Upper lobe of left lung (tissue), 6 donors: ENCODE measurements at regions not wholly inside any gene's neighbourhood (a gene's known extent, or its start where the extent isn't known, plus 50 kb on each side); places are given as distances from the start of the nearest gene placed in this dataset.

Experiments used
- ATAC-seq, 2 donors: fragments of 200-7000 bp; cut with Tn5 transposase; one replicate each; pipeline ENCODE4 v1.9.1; 2022; ENCODE audit warnings: mild to moderate bottlenecking in 2 of 2, moderate library complexity in 2 of 2; ENCODE audit not compliant: low FRiP score in 2 of 2
- DNase-seq, 2 donors: peaks; one replicate each; pipeline ENCODE4 v3.0.0-alpha.2; 2019 to 2020
- H3K27ac ChIP-seq, 4 donors: fragments of 200-600 bp; sonication (generic); one replicate each; pipeline ENCODE4 v1.5.1; 2016 to 2019
- H3K27me3 ChIP-seq, 4 donors: fragments of 200-600 bp; sonication (generic); one replicate each; pipeline ENCODE4 v1.5.1; 2017 to 2019
- H3K36me3 ChIP-seq, 4 donors: fragments of 200-600 bp; sonication (generic); one replicate each; pipeline ENCODE4 v1.5.1; 2016 to 2019
- H3K4me1 ChIP-seq, 4 donors: fragments of 200-600 bp; sonication (generic); one replicate each; pipeline ENCODE4 v1.5.1; 2018 to 2019
- H3K4me3 ChIP-seq, 4 donors: fragments of 200-600 bp; sonication (generic); one replicate each; pipeline ENCODE4 v1.5.1; 2017 to 2019; ENCODE audit warnings: mild to moderate bottlenecking in 2 of 4, moderate library complexity in 1 of 4
- H3K9me3 ChIP-seq, 4 donors: fragments of 200-600 bp; sonication (generic); one replicate each; pipeline ENCODE4 v1.5.1; 2018 to 2019
- EP300 ChIP-seq, 4 donors: sonication (generic); formaldehyde crosslinking; IDR thresholded peaks; one replicate each; pipeline ENCODE4 v1.5.1; 2017; ENCODE audit warnings: antibody characterized with exemption in 4 of 4, control low read depth in 2 of 4
- POLR2A ChIP-seq, 4 donors: fragments of 450-650 bp; IDR thresholded peaks; one replicate each; pipeline ENCODE4 v1.5.1; 2016 to 2017; ENCODE audit warnings: antibody characterized with exemption in 4 of 4, mild to moderate bottlenecking in 2 of 4
- POLR2AphosphoS5 ChIP-seq, 2 donors: sonication (generic); formaldehyde crosslinking; IDR thresholded peaks; one replicate each; pipeline ENCODE4 v1.5.1; 2017; ENCODE audit warnings: antibody characterized with exemption in 2 of 2
- WGBS, 2 donors: methylation state at CpG; one replicate each; pipeline ENCODE4 v1.1.5; 2017 to 2018; 5-methylcytosine and 5-hydroxymethylcytosine counted together
- TF ChIP-seq, protein P1 (sequence below), 6 experiments: fragments of 450-650 bp in 4 of 6; fragments of 200-600 bp in 2 of 6; sonication (generic) in 2 of 6; IDR thresholded peaks; one replicate each; pipeline ENCODE4 v1.5.1; 2016 to 2019; ENCODE audit warnings: antibody characterized with exemption in 6 of 6
- donor health status: DM: no; HTN: no; CAD: no; lungs with moderate emphysema.
- donor health status: DM: no; HTN: yes; CAD: no; lungs with severe emphysema.

DNA sequence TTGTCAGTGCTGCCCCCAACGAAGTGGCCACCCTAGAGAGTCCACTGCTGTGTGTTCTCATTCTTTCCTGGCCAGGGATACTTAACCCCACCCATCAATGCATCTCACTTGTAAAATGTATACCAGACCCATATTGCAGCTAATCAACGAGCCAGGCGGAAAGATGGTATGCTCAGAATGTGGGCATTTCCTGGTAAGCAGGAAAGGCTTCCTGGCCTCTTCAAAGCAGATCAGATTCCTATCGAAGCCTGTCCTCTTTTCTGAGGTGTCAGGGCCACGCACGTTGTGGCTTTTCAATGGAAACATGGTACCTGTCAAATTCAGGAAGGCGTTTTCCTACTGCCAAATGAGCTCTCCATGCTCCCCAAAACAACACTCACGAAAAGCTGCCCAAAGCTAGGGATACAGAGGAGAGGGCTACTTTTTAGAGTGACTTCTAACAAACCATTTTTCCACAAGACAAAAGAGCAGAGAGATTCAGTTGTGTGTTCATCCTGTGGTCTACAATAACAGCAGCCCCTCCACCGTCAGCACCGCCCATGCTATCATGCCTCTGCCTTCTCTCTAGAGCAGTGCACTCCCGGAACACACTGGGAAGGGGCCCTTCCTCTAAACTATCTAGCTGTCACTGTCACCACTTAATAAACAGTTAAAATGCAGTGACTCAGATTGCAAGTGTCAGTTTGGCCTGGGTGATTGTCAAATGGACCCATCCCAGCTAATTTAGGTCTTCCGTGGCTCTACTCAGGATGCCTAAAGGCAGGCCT lies 535.1 kb downstream of the RNF144A start:
- ATAC-seq (no peak), DNase-seq (no peak)
- TF ChIP-seq POLR2AphosphoS5 (IDR thresholded peaks at IDR 0.05) (no peak), EP300 (IDR thresholded peaks at IDR 0.05) (no peak), POLR2A (IDR thresholded peaks at IDR 0.05) (no peak)
- TF ChIP-seq, protein P1, sequence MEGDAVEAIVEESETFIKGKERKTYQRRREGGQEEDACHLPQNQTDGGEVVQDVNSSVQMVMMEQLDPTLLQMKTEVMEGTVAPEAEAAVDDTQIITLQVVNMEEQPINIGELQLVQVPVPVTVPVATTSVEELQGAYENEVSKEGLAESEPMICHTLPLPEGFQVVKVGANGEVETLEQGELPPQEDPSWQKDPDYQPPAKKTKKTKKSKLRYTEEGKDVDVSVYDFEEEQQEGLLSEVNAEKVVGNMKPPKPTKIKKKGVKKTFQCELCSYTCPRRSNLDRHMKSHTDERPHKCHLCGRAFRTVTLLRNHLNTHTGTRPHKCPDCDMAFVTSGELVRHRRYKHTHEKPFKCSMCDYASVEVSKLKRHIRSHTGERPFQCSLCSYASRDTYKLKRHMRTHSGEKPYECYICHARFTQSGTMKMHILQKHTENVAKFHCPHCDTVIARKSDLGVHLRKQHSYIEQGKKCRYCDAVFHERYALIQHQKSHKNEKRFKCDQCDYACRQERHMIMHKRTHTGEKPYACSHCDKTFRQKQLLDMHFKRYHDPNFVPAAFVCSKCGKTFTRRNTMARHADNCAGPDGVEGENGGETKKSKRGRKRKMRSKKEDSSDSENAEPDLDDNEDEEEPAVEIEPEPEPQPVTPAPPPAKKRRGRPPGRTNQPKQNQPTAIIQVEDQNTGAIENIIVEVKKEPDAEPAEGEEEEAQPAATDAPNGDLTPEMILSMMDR (IDR thresholded peaks at IDR 0.05): no peak
- H3K27ac ChIP-seq: no peak overlapping the region
- no peaks in the 10 kb centered on the region for H3K36me3 ChIP-seq
- H3K27me3 ChIP-seq: no peaks in the 10 kb centered on the region
- H3K4me3 ChIP-seq: no peak overlapping the region
- H3K4me1 ChIP-seq: no peaks in the 10 kb centered on the region
- WGBS, 2 donors: 64 to 69% methylated on average over 10 to 12 of the region's 12 CpGs
- H3K9me3 ChIP-seq: no peaks in the 10 kb centered on the region

DNA sequence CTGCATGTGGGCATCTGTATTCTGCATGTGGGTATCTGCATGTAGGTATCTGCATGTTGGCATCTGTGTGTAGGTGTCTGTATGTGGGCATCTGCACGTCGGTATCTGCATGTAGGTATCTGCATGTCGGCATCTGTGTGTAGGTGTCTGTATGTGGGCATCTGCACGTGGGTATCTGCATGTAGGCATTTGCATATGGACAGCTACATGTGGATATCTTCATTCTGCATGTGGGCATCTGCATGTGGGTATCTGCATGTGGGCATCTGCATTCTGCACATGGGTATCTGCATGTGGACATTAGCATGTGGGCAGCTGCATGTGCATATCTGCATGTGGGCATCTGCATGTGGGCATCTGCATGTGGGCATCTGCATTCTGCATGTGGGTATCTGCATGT lies 537.4 kb downstream of the RNF144A start:
- H3K27ac ChIP-seq: no peak overlapping the region
- no peaks in the 10 kb centered on the region for H3K4me1 ChIP-seq
- H3K36me3 ChIP-seq: no peaks in the 10 kb centered on the region
- no peak overlapping the region for H3K4me3 ChIP-seq
- ATAC-seq: no peak
- DNase-seq: no peak
- H3K27me3 ChIP-seq: no peaks in the 10 kb centered on the region
- H3K9me3 ChIP-seq: no peaks in the 10 kb centered on the region
- WGBS, 2 donors: 89 to 100% methylated on average over 1 to 4 of the region's 4 CpGs
- no peak for TF ChIP-seq POLR2A (IDR thresholded peaks at IDR 0.05)
- no peak for TF ChIP-seq EP300 (IDR thresholded peaks at IDR 0.05)
- TF ChIP-seq, protein P1 (IDR thresholded peaks at IDR 0.05): no peak
- no peak for TF ChIP-seq POLR2AphosphoS5 (IDR thresholded peaks at IDR 0.05)

DNA sequence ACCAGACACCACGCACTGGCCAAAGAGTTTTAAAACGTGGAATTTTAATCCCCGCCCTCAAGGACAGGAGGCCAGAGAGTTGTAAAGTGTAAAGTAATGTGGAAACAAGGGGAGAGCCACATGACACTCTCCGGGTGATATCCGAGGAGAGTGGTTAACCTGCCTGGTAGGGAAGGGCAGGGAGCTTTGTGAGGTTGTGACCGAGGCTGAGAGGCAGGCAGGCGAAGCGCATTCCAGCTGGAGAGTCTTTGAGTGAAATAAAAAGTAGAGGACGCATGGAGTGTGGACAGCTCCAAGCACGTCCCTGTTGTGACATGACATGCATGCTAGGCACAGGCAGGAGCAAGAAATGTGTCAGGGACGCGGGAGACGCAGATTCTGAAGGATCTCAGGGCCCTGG lies 539.5 kb downstream of the RNF144A start:
- no peak for TF ChIP-seq POLR2A (IDR thresholded peaks at IDR 0.05)
- no peak for TF ChIP-seq POLR2AphosphoS5 (IDR thresholded peaks at IDR 0.05)
- TF ChIP-seq, protein P1 (IDR thresholded peaks at IDR 0.05): no peak
- no peak for TF ChIP-seq EP300 (IDR thresholded peaks at IDR 0.05)
- ATAC-seq: no peak
- H3K4me1 ChIP-seq: no peaks in the 10 kb centered on the region
- H3K27ac ChIP-seq: no peak overlapping the region
- H3K27me3 ChIP-seq: no peaks in the 10 kb centered on the region
- no peaks in the 10 kb centered on the region for H3K36me3 ChIP-seq
- no peak overlapping the region for H3K4me3 ChIP-seq
- no peaks in the 10 kb centered on the region for H3K9me3 ChIP-seq
- 48 to 60% methylated on average over 13 of the region's 13 CpGs for WGBS, 2 donors
- no peak for DNase-seq

DNA sequence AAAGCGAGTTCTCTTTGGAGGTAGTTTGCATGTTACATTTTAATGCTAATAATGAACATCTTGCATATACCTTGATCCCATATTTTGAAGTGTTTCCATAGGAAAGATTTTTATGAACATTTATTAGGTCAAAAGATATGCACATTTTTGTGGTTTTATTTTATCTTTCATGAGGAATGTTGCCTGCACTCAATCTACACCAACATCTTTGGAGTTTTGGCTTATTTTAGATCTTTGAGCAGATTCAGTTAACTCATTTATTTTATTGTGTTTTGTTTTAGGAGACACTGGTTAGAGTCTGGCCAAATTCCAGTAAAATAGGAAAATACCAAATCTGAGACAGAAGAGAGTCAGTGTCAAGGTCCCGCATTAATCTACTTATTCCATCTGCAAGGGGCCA lies 540.9 kb downstream of the RNF144A start:
- DNase-seq (no peak), ATAC-seq (no peak)
- Histone ChIP-seq H3K9me3 (no peaks in the 10 kb centered on the region), H3K36me3 (no peaks in the 10 kb centered on the region), H3K4me3 (no peak overlapping the region), H3K27ac (no peak overlapping the region), H3K4me1 (no peaks in the 10 kb centered on the region), H3K27me3 (no peaks in the 10 kb centered on the region)
- TF ChIP-seq, protein P1 (IDR thresholded peaks at IDR 0.05): no peak
- TF ChIP-seq POLR2AphosphoS5 (IDR thresholded peaks at IDR 0.05): no peak
- no peak for TF ChIP-seq EP300 (IDR thresholded peaks at IDR 0.05)
- no peak for TF ChIP-seq POLR2A (IDR thresholded peaks at IDR 0.05)
- 91 to 97% methylated on average over 2 of the region's 2 CpGs for WGBS, 2 donors
